ENCODE measurements at regions not wholly inside any gene's neighbourhood (a gene's known extent, or its start where the extent isn't known, plus 50 kb on each side); places are given as distances from the start of the nearest gene placed in this dataset.

- no peak for DNase-seq (ENCODE audit: low spot score)
Observed at GRCh38 chr11:116442238-116442752, 330.5 kb downstream of the BUD13 start.

GRCh38 chr11:116439361-116439677 lies 333.5 kb downstream of the BUD13 start:
- DNase-seq (ENCODE audit: low spot score): no peak

GRCh38 chr11:116438651-116439360 lies 334.0 kb downstream of the BUD13 start:
- no peak for DNase-seq (ENCODE audit: low spot score)

- DNase-seq (ENCODE audit: low spot score): no peak
Observed at GRCh38 chr11:116434986-116435385, 337.8 kb downstream of the BUD13 start.

- DNase-seq (ENCODE audit: low spot score): no peak
Observed at GRCh38 chr11:116432301-116432700, 340.5 kb downstream of the BUD13 start.

GRCh38 chr11:116431842-116432241 lies 340.9 kb downstream of the BUD13 start:
- no peak for DNase-seq (ENCODE audit: low spot score)

GRCh38 chr11:116428638-116428975 lies 344.2 kb downstream of the BUD13 start:
- no peak for DNase-seq (ENCODE audit: low spot score)

GRCh38 chr11:116427903-116428637 lies 344.7 kb downstream of the BUD13 start:
- DNase-seq (ENCODE audit: low spot score): no peak

- DNase-seq (ENCODE audit: low spot score): no peak
Observed at GRCh38 chr11:116427337-116427902, 345.4 kb downstream of the BUD13 start.

- DNase-seq (ENCODE audit: low spot score): no peak
Observed at GRCh38 chr11:116426761-116427160, 346.0 kb downstream of the BUD13 start.

- no peak for DNase-seq (ENCODE audit: low spot score)
Observed at GRCh38 chr11:116424615-116425261, 348.0 kb downstream of the BUD13 start.

- DNase-seq (ENCODE audit: low spot score): no peak
Observed at GRCh38 chr11:116422956-116423600, 349.7 kb downstream of the BUD13 start.

- DNase-seq (ENCODE audit: low spot score): no peak
Observed at GRCh38 chr11:116422556-116422955, 350.2 kb downstream of the BUD13 start.

- no peak for DNase-seq (ENCODE audit: low spot score)
Observed at GRCh38 chr11:116421529-116422185, 351.1 kb downstream of the BUD13 start.

- no peak for DNase-seq (ENCODE audit: low spot score)
Observed at GRCh38 chr11:116420770-116421528, 351.8 kb downstream of the BUD13 start.

- DNase-seq (ENCODE audit: low spot score): no peak
Observed at GRCh38 chr11:116420030-116420429, 352.8 kb downstream of the BUD13 start.

GRCh38 chr11:116418388-116419041 lies 354.3 kb downstream of the BUD13 start:
- DNase-seq (ENCODE audit: low spot score): no peak

GRCh38 chr11:116416852-116417251 lies 355.9 kb downstream of the BUD13 start:
- no peak for DNase-seq (ENCODE audit: low spot score)

GRCh38 chr11:116415095-116415494 lies 357.7 kb downstream of the BUD13 start:
- DNase-seq (ENCODE audit: low spot score): no peak

GRCh38 chr11:116414357-116414880 lies 358.4 kb downstream of the BUD13 start:
- DNase-seq (ENCODE audit: low spot score): no peak
